BE2C (cell line): ENCODE measurements at regions not wholly inside any gene's neighbourhood (a gene's known extent, or its start where the extent isn't known, plus 50 kb on each side); places are given as distances from the start of the nearest gene placed in this dataset.
"Not testable (repeated sequence)": the region's sequence is repeated elsewhere in the genome, so short reads cannot be mapped to it uniquely, and the experiment has no call there.

Experiments
- DNase-seq: peaks from one replicate; pipeline ENCODE4 v3.0.0-alpha.2; 2020
- H3K27me3 ChIP-seq: fragments of 250-450 bp; sonication (Bioruptor Pico); 2 replicates; pipeline ENCODE4 v1.5.1; 2020; ENCODE audit warnings: mild to moderate bottlenecking
- H3K36me3 ChIP-seq: fragments of 250-450 bp; sonication (Bioruptor Pico); 2 replicates; pipeline ENCODE4 v1.5.1; 2020; ENCODE audit warnings: mild to moderate bottlenecking
- H3K4me1 ChIP-seq: fragments of 250-450 bp; sonication (Bioruptor Pico); 2 replicates; pipeline ENCODE4 v1.5.1; 2020
- H3K4me3 ChIP-seq: 2 replicates; pipeline ENCODE4 v1.5.1; 2011; ENCODE audit warnings: low read depth, low read length
- H3K9me3 ChIP-seq: fragments of 250-450 bp; sonication (Bioruptor Pico); 2 replicates; pipeline ENCODE4 v1.5.1; 2020
- TF ChIP-seq, protein P1 (sequence below): IDR thresholded peaks from 2 replicates; pipeline ENCODE4 v1.5.1; 2012; ENCODE audit warnings: mild to moderate bottlenecking, low read depth, low read length

DNA sequence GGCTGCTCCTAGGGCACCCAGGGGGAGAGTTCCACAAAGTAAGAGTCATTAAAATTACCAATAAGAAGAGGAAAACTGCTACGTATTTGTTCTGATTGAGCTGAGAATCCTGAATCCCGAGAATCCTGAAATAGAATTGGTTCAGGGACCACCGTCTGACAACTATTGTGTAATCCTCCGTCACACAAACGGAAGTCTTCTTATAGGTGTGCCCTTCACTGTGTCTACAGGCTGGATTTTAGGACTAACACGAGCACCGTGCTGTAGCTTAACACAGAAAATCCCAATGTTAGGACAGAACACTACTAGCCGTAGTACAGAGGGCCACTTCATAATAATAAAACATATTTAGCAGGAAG is 50.6 kb upstream of the RNF182 start:
- Histone ChIP-seq H3K9me3 (no peaks in the 10 kb centered on the region), H3K36me3 (no peaks in the 10 kb centered on the region), H3K27me3 (no peaks in the 10 kb centered on the region), H3K4me3 (peak overlapping the region; percentile 53), H3K4me1 (no peaks in the 10 kb centered on the region)
- TF ChIP-seq, protein P1, sequence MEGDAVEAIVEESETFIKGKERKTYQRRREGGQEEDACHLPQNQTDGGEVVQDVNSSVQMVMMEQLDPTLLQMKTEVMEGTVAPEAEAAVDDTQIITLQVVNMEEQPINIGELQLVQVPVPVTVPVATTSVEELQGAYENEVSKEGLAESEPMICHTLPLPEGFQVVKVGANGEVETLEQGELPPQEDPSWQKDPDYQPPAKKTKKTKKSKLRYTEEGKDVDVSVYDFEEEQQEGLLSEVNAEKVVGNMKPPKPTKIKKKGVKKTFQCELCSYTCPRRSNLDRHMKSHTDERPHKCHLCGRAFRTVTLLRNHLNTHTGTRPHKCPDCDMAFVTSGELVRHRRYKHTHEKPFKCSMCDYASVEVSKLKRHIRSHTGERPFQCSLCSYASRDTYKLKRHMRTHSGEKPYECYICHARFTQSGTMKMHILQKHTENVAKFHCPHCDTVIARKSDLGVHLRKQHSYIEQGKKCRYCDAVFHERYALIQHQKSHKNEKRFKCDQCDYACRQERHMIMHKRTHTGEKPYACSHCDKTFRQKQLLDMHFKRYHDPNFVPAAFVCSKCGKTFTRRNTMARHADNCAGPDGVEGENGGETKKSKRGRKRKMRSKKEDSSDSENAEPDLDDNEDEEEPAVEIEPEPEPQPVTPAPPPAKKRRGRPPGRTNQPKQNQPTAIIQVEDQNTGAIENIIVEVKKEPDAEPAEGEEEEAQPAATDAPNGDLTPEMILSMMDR: no peak
- no peak for DNase-seq

DNA sequence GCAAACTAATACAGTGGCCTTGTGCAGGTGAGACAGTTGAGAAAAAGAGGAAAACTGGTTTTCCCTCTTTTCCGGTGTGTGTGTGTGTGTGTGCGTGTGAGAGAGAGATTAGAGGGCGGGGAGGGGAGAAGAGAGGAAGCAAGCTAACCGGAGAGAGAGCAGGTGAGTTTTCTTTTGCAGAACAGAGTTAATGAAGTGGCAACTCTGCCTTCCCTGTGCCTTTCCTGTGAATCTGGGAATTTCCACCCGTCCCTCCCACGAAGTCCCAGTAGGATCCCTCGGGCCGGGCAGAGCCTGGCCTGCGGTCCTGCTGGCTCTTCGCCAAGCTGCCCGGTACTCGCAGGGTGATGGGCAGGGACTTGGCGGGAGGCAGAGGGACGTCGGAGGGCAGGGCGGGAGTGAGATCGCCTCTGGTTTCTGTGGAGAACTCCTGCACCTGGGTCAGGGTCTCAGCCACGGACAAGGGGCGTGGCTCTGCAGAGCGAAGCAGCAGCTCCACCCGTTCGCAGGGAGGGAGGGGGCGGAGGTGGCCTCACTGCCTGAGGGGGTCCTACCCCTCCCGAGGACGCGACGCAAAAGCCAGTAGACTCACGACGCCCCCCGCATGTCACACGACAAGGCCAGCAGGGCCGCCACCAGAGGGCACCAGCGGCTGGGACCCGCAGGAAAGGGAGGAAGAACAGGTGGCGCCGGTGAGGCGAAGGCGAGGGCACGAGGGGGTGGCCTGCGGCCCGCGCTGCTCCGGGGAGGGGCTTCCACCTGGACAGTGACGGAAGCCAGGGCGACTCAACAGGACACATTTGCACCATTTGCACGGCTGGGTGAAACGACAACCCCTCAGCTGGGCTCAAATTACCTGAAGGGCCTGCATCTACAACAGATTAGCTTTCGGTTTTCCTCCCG is 51.2 kb upstream of the RNF182 start:
- Histone ChIP-seq H3K9me3 (no peaks in the 10 kb centered on the region), H3K36me3 (no peaks in the 10 kb centered on the region), H3K4me1 (no peaks in the 10 kb centered on the region), H3K27me3 (no peaks in the 10 kb centered on the region), H3K4me3 (peak overlapping the region; percentile 53)
- TF ChIP-seq, protein P1: peak; percentile 84
- peak; percentile 83 for DNase-seq

DNA sequence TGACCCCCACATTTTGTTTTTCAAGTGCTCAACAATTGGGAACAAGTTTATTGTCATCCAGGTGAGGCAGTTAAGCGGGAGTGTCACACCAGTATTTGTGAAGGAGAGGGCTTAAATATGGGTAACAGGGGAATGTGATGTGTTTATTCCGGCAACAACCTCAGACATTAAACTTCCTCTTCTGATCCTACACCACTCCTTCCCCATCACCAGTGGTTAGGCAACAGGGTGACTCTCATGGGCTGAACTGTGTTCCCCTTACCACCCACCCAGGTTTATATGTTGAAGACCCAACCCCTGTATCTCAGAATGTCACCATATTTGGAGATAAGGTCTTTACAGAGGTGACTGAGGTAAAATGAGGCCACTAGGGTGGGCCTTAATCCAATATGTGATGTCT is 52.1 kb upstream of the RNF182 start:
- H3K36me3 ChIP-seq: no peaks in the 10 kb centered on the region

DNA sequence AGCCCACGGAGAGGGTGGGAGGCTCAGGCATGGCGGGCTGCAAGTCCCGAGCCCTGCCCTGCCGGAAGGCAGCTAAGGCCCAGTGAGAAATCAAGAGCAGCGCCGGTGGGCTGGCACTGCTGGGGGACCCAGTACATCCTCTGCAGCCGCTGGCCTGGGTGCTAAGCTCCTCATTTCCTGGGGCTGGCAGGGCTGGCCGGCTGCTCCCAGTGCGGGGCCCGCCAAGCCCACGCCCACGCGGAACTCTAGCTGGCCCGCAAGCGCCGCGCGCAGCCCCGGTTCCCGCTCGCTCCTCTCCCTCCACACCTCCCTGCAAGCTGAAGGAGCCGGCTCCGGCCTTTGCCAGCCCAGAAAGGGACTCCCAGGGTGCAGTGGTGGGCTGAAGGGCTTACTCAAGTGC is 52.7 kb upstream of the RNF182 start:
- H3K27me3 ChIP-seq, DNase-seq, H3K4me3 ChIP-seq, H3K36me3 ChIP-seq, H3K4me1 ChIP-seq, H3K9me3 ChIP-seq: not testable (repeated sequence)

More for the DNA sequence above, 52.1 kb upstream of the RNF182 start:
- Histone ChIP-seq H3K4me1 (no peaks in the 10 kb centered on the region), H3K4me3 (no peak overlapping the region), H3K9me3 (no peaks in the 10 kb centered on the region), H3K27me3 (no peaks in the 10 kb centered on the region)
- TF ChIP-seq, protein P1: no peak
- DNase-seq: no peak

DNA sequence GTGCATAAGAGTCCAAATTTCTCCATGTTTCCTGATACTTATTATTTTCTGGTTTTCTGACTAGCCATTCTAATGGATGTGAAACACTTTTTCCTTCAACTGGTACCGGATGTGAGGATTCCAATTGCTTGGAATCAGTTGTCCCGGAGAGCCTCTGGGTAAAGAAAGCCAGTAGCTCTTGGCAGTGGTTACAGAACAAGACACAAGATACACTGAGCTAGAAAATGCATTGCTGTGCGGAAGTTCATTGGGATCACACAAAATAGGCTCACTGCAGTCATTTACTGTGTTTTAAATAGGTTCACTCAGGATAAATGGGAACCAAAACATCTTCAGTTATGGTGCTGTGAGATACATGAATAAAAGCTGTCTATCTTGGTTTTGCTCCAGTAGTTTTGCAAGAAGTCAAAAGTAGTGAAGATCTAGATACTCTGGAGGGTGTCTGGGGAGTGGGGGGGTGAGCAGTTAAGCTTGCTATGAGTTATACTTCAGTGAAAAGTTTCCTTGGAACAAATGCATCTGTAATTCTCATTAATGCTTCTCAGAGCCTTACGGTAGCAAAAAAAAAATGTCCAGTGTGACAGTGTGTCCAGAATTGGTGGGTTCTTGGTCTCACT is 54.4 kb upstream of the RNF182 start:
- Histone ChIP-seq H3K36me3 (no peaks in the 10 kb centered on the region), H3K9me3 (no peaks in the 10 kb centered on the region), H3K4me3 (no peak overlapping the region), H3K27me3 (no peaks in the 10 kb centered on the region), H3K4me1 (no peaks in the 10 kb centered on the region)
- no peak for DNase-seq
- TF ChIP-seq, protein P1: no peak

DNA sequence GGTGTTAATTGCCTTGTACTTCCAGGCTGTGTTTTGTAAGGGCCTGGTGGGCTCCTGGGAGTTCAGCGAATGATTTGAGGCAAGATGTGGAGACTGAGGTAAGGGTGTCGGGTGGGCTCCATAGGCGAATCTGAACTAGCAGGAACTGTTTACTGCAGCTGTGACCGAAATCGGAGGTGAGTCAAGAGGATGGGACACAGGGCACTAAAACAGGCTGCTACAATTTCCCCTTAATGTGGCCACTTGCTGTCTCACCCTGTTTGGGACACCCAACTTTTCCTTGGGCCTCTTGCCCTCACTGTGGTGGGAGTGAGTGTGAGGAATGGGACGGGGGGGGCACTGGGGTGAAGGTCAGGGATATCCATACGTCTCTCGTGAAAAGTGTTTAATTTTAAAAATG is 53.9 kb upstream of the MCUR1 start:
- Histone ChIP-seq H3K9me3 (no peaks in the 10 kb centered on the region), H3K4me3 (no peak overlapping the region), H3K36me3 (no peaks in the 10 kb centered on the region), H3K27me3 (no peaks in the 10 kb centered on the region), H3K4me1 (no peaks in the 10 kb centered on the region)
- no peak for DNase-seq
- TF ChIP-seq, protein P1: no peak
